ENCODE measurements at regions not wholly inside any gene's neighbourhood (a gene's known extent, or its start where the extent isn't known, plus 50 kb on each side); places are given as distances from the start of the nearest gene placed in this dataset.

DNA sequence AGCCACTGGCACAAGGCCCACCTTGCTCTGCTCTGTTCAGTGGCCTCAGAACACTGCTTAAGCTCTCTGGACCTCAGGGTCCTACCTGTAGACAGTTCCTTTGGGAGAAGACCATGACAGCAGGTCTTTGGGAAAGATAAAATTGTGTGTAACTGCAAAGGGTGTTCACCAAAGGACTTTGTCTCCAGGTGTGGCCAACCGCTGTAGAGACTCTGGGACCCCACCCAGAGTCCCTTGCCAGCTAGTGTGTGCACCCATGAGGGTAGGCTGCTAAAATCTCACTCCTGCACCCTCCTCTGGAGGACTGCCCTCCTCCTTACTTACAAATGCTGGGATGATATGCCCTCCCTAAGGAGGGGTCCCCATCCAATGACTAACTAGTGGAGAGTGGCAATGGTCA is 211.2 kb downstream of the TSHZ3 start:
- H3K9ac ChIP-seq (ENCODE audit: extremely low read depth, insufficient read length, low read length): no peak overlapping the region
- H3K27ac ChIP-seq (ENCODE audit: insufficient read length, low read depth, low read length): no peak overlapping the region
- no peak overlapping the region for H3K4me2 ChIP-seq (ENCODE audit: insufficient read depth, insufficient read length, low read length)
- H4K20me1 ChIP-seq (ENCODE audit: control insufficient read depth, insufficient read depth, insufficient read length): no peaks in the 10 kb centered on the region
- H2BK20ac ChIP-seq (ENCODE audit: low read depth, low read length, poor library complexity, severe bottlenecking): no peak overlapping the region
- no peak overlapping the region for H3K18ac ChIP-seq (ENCODE audit: insufficient read length, low read depth, low read length)
- H3K27ac Mint-ChIP-seq: no peak overlapping the region; a peak in 2 of 7 replicates
- no peak overlapping the region for H2AFZ ChIP-seq (ENCODE audit: low read length)
- H3K27me3 ChIP-seq (ENCODE audit: insufficient read depth, low read length): no peaks in the 10 kb centered on the region
- no CpG with 5 or more reads among the region's 1 CpG for WGBS (ENCODE audit: extremely low coverage, insufficient read length, low lambda C conversion rate)
- H2BK15ac ChIP-seq (ENCODE audit: low read depth, low read length): no peak overlapping the region
- no peak overlapping the region for H2BK120ac ChIP-seq (ENCODE audit: low read depth, low read length, poor library complexity, severe bottlenecking)
- no peak overlapping the region for H3T11ph ChIP-seq (ENCODE audit: low read length)
- peaks cover 0 to 3% of the 10 kb centered on the region in 2 experiments; a peak in 1 of 5 replicates for H3K9me3 Mint-ChIP-seq
- no peak for DNase-seq
- H3K23me2 ChIP-seq (ENCODE audit: insufficient read length, low read depth, low read length, poor library complexity, severe bottlenecking): no peaks in the 10 kb centered on the region
- H4K5ac ChIP-seq (ENCODE audit: insufficient read length, low read depth, low read length): no peak overlapping the region
- H3K27me3 Mint-ChIP-seq (ENCODE audit: low read depth): peaks cover 1% of the 10 kb centered on the region; the same call in 1 of the 2 replicates
- H3K23ac ChIP-seq (ENCODE audit: insufficient read length, low read depth, low read length): no peak overlapping the region
- no peak overlapping the region for H4K91ac ChIP-seq (ENCODE audit: insufficient read length, low read depth, low read length)
- H2AK5ac ChIP-seq (ENCODE audit: insufficient read length, low read length): no peak overlapping the region
- H3K4me1 ChIP-seq (ENCODE audit: insufficient read depth, low read length): no peaks in the 10 kb centered on the region
- no peak for TF ChIP-seq CTCF (conservative IDR thresholded peaks at IDR 0.05)
- H3K4me1 Mint-ChIP-seq: no peaks in the 10 kb centered on the region
- no peak overlapping the region for H4K8ac ChIP-seq (replicated peaks; ENCODE audit: insufficient read length, low read depth, low read length)
- H3K36me3 Mint-ChIP-seq (ENCODE audit: insufficient read depth in 1 of 3, low read depth in 3 of 3): no peaks in the 10 kb centered on the region; a peak in 1 of 7 replicates
- H2BK5ac ChIP-seq (ENCODE audit: insufficient read length, low read length): no peak overlapping the region
- H3K4me3 Mint-ChIP-seq: no peak overlapping the region
- no peaks in the 10 kb centered on the region for H3K9me3 ChIP-seq (ENCODE audit: control insufficient read depth, low read depth, low read length)
- no peak overlapping the region for H3K4ac ChIP-seq (ENCODE audit: low read depth, low read length)
- no peak overlapping the region for H2BK12ac ChIP-seq (ENCODE audit: insufficient read length, low read depth, low read length)
- no peak overlapping the region for H3K56ac ChIP-seq (ENCODE audit: insufficient read length, low read depth, low read length)
- H3K79me1 ChIP-seq (ENCODE audit: insufficient read depth, low read depth, low read length, poor library complexity, severe bottlenecking): no peaks in the 10 kb centered on the region
- H3K14ac ChIP-seq (ENCODE audit: insufficient read depth, low read length): no peak overlapping the region
- no peaks in the 10 kb centered on the region for H3K79me2 ChIP-seq (ENCODE audit: insufficient read depth, low read length)

Measured in H9 (cell line).